ENCODE measurements at regions not wholly inside any gene's neighbourhood (a gene's known extent, or its start where the extent isn't known, plus 50 kb on each side); places are given as distances from the start of the nearest gene placed in this dataset.
A peak's percentile ranks its signal among the peaks of the same experiment; 100 is the strongest.
"Not testable (repeated sequence)": the region's sequence is repeated elsewhere in the genome, so short reads cannot be mapped to it uniquely, and the experiment has no call there.

DNA sequence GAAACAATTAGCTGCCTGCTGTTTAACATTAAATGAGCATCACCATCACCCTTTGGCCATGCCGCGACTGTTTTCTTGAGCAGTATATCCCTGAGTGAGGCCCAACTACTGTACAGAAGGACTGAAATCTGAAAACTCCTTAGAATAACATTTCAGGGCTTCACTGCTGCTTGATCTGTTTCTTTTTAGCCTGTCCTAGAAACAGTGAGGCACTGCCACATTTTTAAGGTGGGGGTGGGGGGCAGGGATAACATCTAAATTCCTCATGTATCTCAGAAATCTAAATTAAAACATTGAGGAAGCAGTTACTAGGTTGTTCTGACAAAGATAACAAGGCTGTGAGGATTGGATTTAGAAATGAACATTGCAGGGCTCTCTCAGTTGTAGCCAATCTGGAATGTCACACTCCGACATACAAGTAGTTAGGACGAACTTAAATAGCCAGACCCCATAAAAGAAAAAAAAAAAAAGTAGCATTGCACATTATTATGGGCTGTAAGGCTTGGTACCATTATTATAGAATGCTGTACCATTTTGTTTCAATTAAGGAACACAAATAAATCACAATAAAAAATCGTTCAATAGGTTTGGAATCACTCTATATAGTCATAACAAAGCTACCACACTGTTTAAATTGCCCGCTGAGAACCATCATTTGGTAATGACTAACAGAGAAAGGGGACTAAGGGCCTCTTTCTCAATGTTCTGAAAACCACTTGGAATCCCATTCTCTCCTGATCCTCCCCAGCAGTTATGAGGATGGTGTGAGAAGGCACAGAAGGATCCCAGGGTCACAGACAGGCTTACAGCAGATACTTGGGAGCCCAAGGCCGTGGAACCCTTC, 256.1 kb downstream of the INHBA start:
- DNase-seq (ENCODE audit: low read depth in 1 of 2, low spot score in 1 of 2), result peak in 1 of 2 experiments; percentile 40
- in situ Hi-C loops (cut with HindIII; ENCODE audit: low pct_unique_long_range_greater_than_20kb, low sequenced_read_pairs), result no loop called here
- no peak for TF ChIP-seq JUND (IDR thresholded peaks at IDR 0.05; ENCODE audit: low read depth)

DNA sequence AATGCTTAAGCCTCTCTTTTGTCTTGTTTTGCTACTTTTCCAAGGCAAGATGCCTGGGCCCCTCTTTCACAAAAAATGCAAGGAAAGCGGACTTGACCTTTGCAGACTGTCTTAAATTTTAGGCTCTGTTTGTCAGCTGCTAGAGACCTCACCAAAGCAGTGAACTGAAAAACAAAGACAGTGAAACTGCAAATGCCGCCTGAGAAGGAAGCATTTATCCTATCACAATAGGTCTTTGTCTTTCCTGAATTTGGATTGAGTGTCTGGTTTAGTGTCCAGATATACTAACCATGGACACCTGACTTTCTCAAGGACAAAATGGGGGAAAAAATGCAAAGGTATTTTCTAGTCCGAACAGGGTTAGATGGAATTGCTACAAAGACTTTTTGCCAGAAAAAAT, 256.9 kb downstream of the INHBA start:
- TF ChIP-seq JUND (IDR thresholded peaks at IDR 0.05; ENCODE audit: low read depth), result no peak
- no peak for DNase-seq (ENCODE audit: low read depth in 1 of 2, low spot score in 1 of 2)
- in situ Hi-C loops (cut with HindIII; ENCODE audit: low pct_unique_long_range_greater_than_20kb, low sequenced_read_pairs), result no loop called here

DNA sequence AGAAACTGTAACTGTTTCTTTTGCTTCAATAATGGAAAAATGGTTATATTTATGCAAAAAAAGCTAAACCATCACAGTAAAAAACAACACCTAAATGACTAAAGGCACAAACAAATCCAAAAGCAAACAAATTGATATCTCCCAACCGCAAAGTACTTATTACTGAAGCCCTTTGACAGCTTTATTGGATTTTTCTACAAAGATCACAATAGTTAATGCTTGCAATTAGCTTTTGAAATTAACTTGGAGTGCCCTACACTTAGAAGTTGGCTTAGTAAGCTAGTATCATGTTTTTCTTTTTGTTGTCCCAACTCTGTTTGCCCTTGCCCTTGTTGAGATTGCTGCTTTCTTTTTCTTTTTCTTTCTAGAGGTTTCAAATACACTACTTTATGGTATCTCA, 257.5 kb downstream of the INHBA start:
- TF ChIP-seq JUND (IDR thresholded peaks at IDR 0.05; ENCODE audit: low read depth), result no peak
- in situ Hi-C loops (cut with HindIII; ENCODE audit: low pct_unique_long_range_greater_than_20kb, low sequenced_read_pairs), result no loop called here
- peak in 1 of 2 experiments; percentile 57 for DNase-seq (ENCODE audit: low read depth in 1 of 2, low spot score in 1 of 2)

DNA sequence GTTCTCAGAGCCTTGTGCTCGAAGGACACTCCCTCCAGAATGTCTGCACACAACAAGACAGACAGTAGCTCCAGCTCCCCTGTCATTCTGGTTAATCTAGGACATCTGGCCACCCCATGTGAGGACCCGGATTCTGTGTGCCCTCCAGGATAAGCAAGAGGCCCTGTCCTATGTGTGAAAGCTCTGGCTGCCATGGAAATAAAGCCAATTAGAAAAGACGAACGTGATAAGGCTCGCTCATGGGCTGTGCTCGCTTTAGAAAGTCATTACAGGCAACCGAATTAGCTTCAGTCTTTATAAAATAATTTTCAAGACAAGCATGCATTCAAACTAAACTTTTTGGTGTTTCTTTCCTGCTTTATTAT, 263.4 kb downstream of the INHBA start:
- in situ Hi-C loops (cut with HindIII; ENCODE audit: low pct_unique_long_range_greater_than_20kb, low sequenced_read_pairs), result no loop called here
- DNase-seq (ENCODE audit: low read depth in 1 of 2, low spot score in 1 of 2), result no peak
- TF ChIP-seq JUND (IDR thresholded peaks at IDR 0.05; ENCODE audit: low read depth), result no peak

DNA sequence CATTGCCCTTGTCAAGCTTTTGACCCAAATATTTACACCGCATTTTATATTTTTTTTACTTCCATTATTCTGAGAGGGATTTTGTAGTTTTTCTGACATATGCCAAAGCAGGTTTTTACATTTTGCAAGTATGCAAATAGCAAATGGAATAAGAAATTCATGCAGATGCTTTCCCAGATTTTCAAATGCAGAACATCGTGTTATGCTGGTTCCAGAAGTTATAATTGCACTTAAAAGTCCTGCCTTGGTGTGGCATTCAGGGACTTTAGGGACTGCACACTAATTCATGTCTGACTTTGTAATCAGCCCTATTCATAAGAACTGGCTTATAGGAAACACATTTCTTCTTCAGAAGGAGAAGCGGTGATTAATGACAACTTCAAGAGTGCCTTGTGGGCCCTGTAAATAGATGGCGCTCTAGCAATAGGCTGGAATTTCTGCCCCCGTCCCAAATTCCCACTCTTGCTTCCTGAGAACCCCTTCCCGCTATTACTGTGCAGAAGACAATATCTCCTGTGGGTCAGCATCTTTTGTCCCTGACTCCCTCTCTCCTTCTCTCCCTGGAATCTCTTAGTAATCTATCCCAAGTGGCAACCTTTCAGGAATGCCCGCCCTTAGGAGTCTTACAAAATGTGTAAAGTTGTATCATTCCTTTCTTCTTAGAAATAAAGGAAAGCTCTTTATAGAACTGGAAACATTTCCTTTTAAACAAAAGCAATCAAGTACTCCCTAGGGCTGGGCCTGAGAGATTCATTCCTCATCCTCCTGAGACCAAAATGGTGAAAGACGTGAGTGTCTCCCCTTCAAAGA, 264.0 kb downstream of the INHBA start:
- TF ChIP-seq JUND (IDR thresholded peaks at IDR 0.05; ENCODE audit: low read depth), result no peak
- DNase-seq (ENCODE audit: low read depth in 1 of 2, low spot score in 1 of 2), result no peak
- in situ Hi-C loops (cut with HindIII; ENCODE audit: low pct_unique_long_range_greater_than_20kb, low sequenced_read_pairs), result no loop called here

DNA sequence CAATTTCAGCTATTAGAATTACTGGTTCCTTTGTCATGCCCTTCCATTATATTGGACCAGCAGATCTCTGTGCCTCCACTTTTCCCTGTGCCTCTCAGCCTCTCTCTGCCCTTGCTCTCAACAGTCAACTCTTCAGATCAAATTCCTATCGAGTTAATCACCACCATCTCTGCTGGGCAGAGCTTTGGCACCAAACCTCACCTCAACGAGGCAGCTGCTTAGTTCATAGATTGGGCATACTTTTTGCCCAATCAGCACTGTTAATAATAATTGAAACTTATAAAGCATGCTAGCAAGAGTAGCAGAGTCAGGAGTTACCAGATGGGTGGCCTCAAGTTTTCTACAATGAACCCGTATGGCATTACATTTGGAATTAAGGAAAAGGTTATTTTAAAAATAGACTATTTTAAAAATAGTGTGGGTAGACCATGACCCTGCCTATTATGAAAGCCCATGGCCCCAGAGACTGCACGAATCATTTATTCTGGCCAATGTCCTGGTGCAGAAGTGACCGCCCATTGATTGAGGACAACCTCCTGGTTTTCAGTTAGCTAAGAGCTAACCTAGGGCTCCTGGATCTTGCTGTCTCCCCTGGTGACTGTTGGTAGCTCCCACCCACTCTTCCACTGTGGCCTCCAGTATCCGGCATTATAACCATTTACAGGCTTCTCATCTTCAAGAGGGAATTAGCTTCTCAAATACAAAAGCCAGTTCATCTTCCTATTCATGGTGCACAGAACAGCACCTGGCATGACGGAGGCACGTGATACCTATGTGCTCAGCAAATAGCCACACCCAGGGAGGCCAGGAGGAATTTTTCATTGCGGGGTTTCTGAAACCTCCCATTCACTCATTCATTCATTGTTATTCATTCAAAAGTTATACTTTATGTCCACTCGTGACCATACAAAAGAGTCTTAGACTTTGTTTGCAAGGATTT, 265.4 kb downstream of the INHBA start:
- no peak for DNase-seq (ENCODE audit: low read depth in 1 of 2, low spot score in 1 of 2)
- in situ Hi-C loops (cut with HindIII; ENCODE audit: low pct_unique_long_range_greater_than_20kb, low sequenced_read_pairs), result no loop called here
- TF ChIP-seq JUND (IDR thresholded peaks at IDR 0.05; ENCODE audit: low read depth), result no peak

DNA sequence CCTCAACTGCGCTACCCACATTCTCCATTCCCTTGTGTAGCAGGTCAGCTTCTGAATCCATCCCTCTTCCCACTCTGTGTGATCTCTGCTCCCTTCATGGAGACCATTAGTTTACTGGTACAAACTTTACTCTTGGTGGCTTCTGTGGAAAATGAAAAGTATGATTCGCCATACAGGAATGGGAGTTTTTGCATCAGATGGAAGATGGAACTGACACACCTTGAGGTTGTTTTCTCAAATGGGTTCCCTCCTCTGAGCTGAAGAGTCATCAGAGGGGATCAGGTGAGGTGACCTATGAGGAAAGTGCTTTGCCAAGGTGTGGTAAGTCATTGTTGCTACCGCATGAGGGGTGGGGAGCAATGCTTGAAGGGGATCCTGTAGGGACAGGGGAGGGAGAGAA, 266.8 kb downstream of the INHBA start:
- DNase-seq (ENCODE audit: low read depth in 1 of 2, low spot score in 1 of 2), result no peak
- in situ Hi-C loops (cut with HindIII; ENCODE audit: low pct_unique_long_range_greater_than_20kb, low sequenced_read_pairs), result no loop called here
- no peak for TF ChIP-seq JUND (IDR thresholded peaks at IDR 0.05; ENCODE audit: low read depth)

DNA sequence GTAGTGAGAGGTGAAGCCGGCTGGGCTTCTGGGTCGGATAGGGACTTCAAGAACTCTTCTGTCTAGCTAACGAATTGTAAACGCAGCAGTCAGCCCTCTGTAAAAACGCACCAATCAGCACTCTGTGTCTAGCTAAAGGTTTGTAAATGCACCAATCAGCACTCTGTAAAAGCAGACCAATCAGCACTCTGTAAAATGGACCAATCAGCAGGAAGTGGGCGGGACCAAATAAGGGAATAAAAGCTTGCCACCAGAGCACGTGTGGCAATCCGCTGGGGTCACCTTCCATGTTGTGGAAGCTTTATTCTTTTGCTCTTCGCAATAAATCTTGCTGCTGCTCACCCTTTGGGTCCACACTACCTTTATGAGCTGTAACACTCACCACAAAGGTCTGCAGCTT, 267.9 kb downstream of the INHBA start:
- in situ Hi-C loops (cut with HindIII; ENCODE audit: low pct_unique_long_range_greater_than_20kb, low sequenced_read_pairs); DNase-seq (ENCODE audit: low read depth in 1 of 2, low spot score in 1 of 2): not testable (repeated sequence)

DNA sequence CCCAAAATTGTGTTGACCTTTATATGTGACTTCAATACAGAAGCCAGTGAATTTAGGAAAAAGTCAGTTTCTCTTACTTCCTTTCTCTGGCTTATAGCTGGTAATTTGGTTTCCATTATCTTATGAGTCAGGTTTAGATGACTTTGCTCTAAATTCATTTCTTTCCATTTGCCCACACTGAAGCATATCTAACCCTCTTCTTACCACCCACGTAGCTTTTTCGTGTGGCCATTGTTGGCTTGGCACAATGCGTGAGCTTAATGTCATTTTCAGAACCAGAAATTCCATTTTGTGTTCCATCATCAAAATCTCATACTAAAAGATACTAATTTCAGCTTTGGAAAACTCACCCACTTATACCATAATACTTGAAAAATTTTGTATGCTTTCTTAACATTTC, 271.2 kb downstream of the INHBA start:
- no peak for DNase-seq (ENCODE audit: low read depth in 1 of 2, low spot score in 1 of 2)
- no peak for TF ChIP-seq JUND (IDR thresholded peaks at IDR 0.05; ENCODE audit: low read depth)
- in situ Hi-C loops (cut with HindIII; ENCODE audit: low pct_unique_long_range_greater_than_20kb, low sequenced_read_pairs), result no loop called here

DNA sequence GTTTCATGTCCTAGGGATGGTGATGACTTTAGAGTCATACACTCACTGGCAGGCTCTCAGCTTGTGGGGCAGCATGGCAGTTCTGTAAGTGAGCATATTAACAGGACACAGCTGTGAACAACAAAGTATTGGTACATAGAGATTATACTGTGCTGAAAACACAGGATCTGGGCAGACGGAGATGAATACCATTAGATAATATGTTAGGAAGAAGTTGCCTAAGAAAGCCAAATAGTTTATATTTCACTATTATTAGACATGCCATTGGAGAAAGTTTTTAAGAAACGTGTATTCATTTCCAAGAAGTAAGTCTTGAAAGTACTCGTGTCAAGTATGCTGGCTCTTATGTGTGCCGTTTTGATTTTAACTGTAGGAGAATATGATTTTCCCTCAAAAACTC, 274.5 kb downstream of the INHBA start:
- no peak for DNase-seq (ENCODE audit: low read depth in 1 of 2, low spot score in 1 of 2)
- in situ Hi-C loops (cut with HindIII; ENCODE audit: low pct_unique_long_range_greater_than_20kb, low sequenced_read_pairs), result no loop called here
- TF ChIP-seq JUND (IDR thresholded peaks at IDR 0.05; ENCODE audit: low read depth), result no peak

DNA sequence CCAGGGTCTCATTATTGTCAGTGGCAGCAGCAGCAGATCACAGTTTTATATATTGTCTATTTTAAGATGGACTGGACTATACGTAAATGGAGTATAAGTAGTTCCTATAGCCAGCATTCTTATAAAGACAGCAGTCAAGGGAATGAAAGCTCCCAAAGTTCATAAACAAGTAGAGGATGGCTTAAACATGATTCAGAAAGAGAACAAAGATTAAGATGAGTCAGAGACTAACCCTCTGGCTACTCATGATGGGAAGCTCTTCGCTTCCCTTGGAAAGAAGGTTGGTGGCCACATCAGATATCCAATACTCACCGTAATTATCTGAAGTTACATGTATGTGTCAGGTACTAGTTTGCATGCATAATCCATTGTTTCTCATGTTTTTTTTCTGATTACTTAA, 277.0 kb downstream of the INHBA start:
- TF ChIP-seq JUND (IDR thresholded peaks at IDR 0.05; ENCODE audit: low read depth), result no peak

DNA sequence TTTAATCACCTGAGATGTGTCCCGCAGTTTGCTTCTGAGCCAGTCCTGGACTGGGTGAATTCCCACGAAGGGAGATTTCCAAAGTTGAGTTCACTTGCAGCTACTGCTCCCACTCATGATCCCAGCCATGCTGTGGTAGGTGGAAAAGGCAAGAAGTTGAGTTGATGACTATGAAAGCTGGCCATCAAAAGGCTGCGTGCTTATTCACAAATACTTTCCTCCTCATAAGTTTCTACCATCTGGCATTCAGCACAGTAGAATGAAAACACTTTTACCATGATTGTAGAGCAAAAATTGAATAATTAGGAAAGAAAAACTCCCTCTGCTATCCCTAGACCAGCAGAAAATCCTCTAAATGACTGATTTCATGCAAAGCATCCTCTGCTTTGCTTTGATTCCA, 281.8 kb downstream of the INHBA start:
- no peak for DNase-seq (ENCODE audit: low read depth in 1 of 2, low spot score in 1 of 2)
- in situ Hi-C loops (cut with HindIII; ENCODE audit: low pct_unique_long_range_greater_than_20kb, low sequenced_read_pairs), result no loop called here

More for the DNA sequence above, 277.0 kb downstream of the INHBA start:
- DNase-seq (ENCODE audit: low read depth in 1 of 2, low spot score in 1 of 2), result no peak
- in situ Hi-C loops (cut with HindIII; ENCODE audit: low pct_unique_long_range_greater_than_20kb, low sequenced_read_pairs), result no loop called here

More for the DNA sequence above, 281.8 kb downstream of the INHBA start:
- no peak for TF ChIP-seq JUND (IDR thresholded peaks at IDR 0.05; ENCODE audit: low read depth)
